HepG2 (cell line): ENCODE measurements at regions not wholly inside any gene's neighbourhood (a gene's known extent, or its start where the extent isn't known, plus 50 kb on each side); places are given as distances from the start of the nearest gene placed in this dataset.

Experiments
- ATAC-seq: fragments of 200-7000 bp; cut with Tn5 transposase; 3 replicates; pipeline ENCODE4 v1.9.1; 2020; ENCODE audit warnings: mild to moderate bottlenecking, moderate library complexity
- BruUV-seq: library from RNA; stranded (reverse); fragments of 400-500 nt; replicated peaks from 2 replicates; lab custom pipeline; 2021; lab: Mats Ljungman, UMichigan
- CTCF ChIA-PET: fragments of 300-600 bp; formaldehyde crosslinking; extraction: SDS; loops from one replicate; lab custom pipeline; 2021; ENCODE audit warnings: low total read pairs, inconsistent platforms, low intra/inter-chr PET ratio; lab: Yijun Ruan, JAX
- POLR2A ChIA-PET: fragments of 350-600 bp; sonication (Branson Sonifier 250); formaldehyde crosslinking; loops from one replicate; lab custom pipeline; 2020; ENCODE audit warnings: antibody characterized with exemption, inconsistent platforms; lab: Yijun Ruan, JAX
- DNase-seq: peaks from one replicate; pipeline ENCODE4 v3.0.0-alpha.2; 2015; ENCODE audit warnings: low spot score
- FAIRE-seq: peaks from 3 replicates; lab custom pipeline; 2011; peaks lifted over from hg19 to GRCh38; lab: Jason Lieb, UNC
- H2AFZ ChIP-seq: one replicate; pipeline ENCODE4 v1.6.1; 2011; ENCODE audit warnings: low read length, inconsistent platforms
- H3K27ac ChIP-seq: fragments of 300-600 bp; 3 replicates; pipeline ENCODE4 v1.8.0; 2011; ENCODE audit warnings: mixed run types, mild to moderate bottlenecking, mixed read lengths, low read length, inconsistent platforms; ENCODE audit not compliant: insufficient read depth; ENCODE audit errors: extremely low read length
- H3K27me3 ChIP-seq, 2 experiments: fragments of 200-600 bp in 1 of 2; 2 replicates in 1 of 2; 3 replicates in 1 of 2; pipeline versions ENCODE4 v1.6.0 to v1.8.0; 2011; ENCODE audit warnings: low read length in 2 of 2, mild to moderate bottlenecking in 2 of 2, moderate library complexity in 2 of 2, inconsistent platforms in 1 of 2; ENCODE audit not compliant: insufficient read depth in 2 of 2, control insufficient read depth in 1 of 2
- H3K36me3 ChIP-seq, 2 experiments: fragments of 200-600 bp in 1 of 2; replicated peaks in 1 of 2; 2 replicates in 1 of 2; 3 replicates in 1 of 2; pipeline versions ENCODE4 v1.5.1 to v1.8.0; 2011; ENCODE audit warnings: low read length in 2 of 2, inconsistent platforms in 1 of 2; ENCODE audit not compliant: insufficient read depth in 2 of 2, control insufficient read depth in 1 of 2
- H3K4me1 ChIP-seq: 2 replicates; pipeline ENCODE4 v1.5.1; 2012; ENCODE audit warnings: low read length, inconsistent platforms; ENCODE audit not compliant: insufficient read depth
- H3K4me2 ChIP-seq: 2 replicates; pipeline ENCODE4 v1.6.0; 2011; ENCODE audit warnings: low read depth, low read length, inconsistent platforms
- H3K4me3 ChIP-seq, 3 experiments: fragments of 200-600 bp in 1 of 3; sonication (generic), shearing (Covaris generic) in 1 of 3; replicated peaks in 1 of 3; 2 replicates each; pipeline ENCODE4 v1.5.1; 2011 to 2016; ENCODE audit warnings: low read length in 3 of 3, inconsistent platforms in 2 of 3, low read depth in 2 of 3, mild to moderate bottlenecking in 2 of 3, control low read depth in 1 of 3, mixed read lengths in 1 of 3; ENCODE audit not compliant: insufficient read depth in 1 of 3
- H3K79me2 ChIP-seq: one replicate; pipeline ENCODE4 v1.6.1; 2011; ENCODE audit warnings: low read length, inconsistent platforms; ENCODE audit not compliant: insufficient read depth
- H3K9ac ChIP-seq: 2 replicates; pipeline ENCODE4 v1.6.0; 2011; ENCODE audit warnings: mild to moderate bottlenecking, low read depth, low read length, inconsistent platforms; ENCODE audit not compliant: insufficient read depth
- H3K9me3 ChIP-seq: 2 replicates; pipeline ENCODE4 v1.5.1; 2012; ENCODE audit warnings: mild to moderate bottlenecking, low read length
- H4K20me1 ChIP-seq: 2 replicates; pipeline ENCODE4 v1.6.0; 2011; ENCODE audit warnings: inconsistent platforms, mild to moderate bottlenecking, low read length, moderate library complexity; ENCODE audit not compliant: insufficient read depth
- AGO2 ChIP-seq: fragments of 200-400 bp; formaldehyde crosslinking; optimal IDR thresholded peaks from 2 replicates; pipeline ENCODE3; 2017; ENCODE audit warnings: mild to moderate bottlenecking, low read depth, low read length, moderate library complexity
- ELF3 ChIP-seq: IDR thresholded peaks from 2 replicates; pipeline ENCODE4 v1.6.1; 2016; ENCODE audit warnings: missing genetic modification reagents, missing compliant biosample characterization
- HMG20A ChIP-seq: IDR thresholded peaks from 2 replicates; pipeline ENCODE4 v1.6.1; 2016; ENCODE audit warnings: borderline replicate concordance
- KLF13 ChIP-seq: sonication (generic); formaldehyde crosslinking; IDR thresholded peaks from 2 replicates; pipeline ENCODE4 v1.4.0; 2020; ENCODE audit warnings: mild to moderate bottlenecking, missing genetic modification reagents
- KMT2B ChIP-seq: IDR thresholded peaks from 2 replicates; pipeline ENCODE4 v1.6.1; 2016; ENCODE audit warnings: missing genetic modification reagents, missing compliant biosample characterization
- NCOA5 ChIP-seq: sonication (generic); formaldehyde crosslinking; IDR thresholded peaks from 2 replicates; pipeline ENCODE4 v1.4.0; 2020; ENCODE audit warnings: missing genetic modification reagents
- RFX3 ChIP-seq: IDR thresholded peaks from 2 replicates; pipeline ENCODE4 v1.6.1; 2016; ENCODE audit warnings: missing biosample characterization, missing genetic modification reagents
- SMARCE1 ChIP-seq: fragments of 450-650 bp; IDR thresholded peaks from 2 replicates; pipeline ENCODE4 v1.6.1; 2017; ENCODE audit warnings: borderline replicate concordance
- ZFX ChIP-seq: sonication (generic); formaldehyde crosslinking; IDR thresholded peaks from 2 replicates; pipeline ENCODE4 v1.4.0; 2020; ENCODE audit warnings: mild to moderate bottlenecking, low read depth, missing genetic modification reagents, moderate library complexity
- ZNF224 ChIP-seq: sonication (generic); formaldehyde crosslinking; IDR thresholded peaks from 2 replicates; pipeline ENCODE4 v1.5.0; 2020; ENCODE audit warnings: mild to moderate bottlenecking, missing genetic modification reagents
- ZNF230 ChIP-seq: sonication (generic); formaldehyde crosslinking; IDR thresholded peaks from 2 replicates; pipeline ENCODE4 v1.4.0; 2020; ENCODE audit warnings: mild to moderate bottlenecking, missing genetic modification reagents
- ZNF232 ChIP-seq: sonication (generic); formaldehyde crosslinking; IDR thresholded peaks from 2 replicates; pipeline ENCODE4 v1.4.0; 2020; ENCODE audit warnings: missing genetic modification reagents, borderline replicate concordance
- ZNF552 ChIP-seq: sonication (generic); formaldehyde crosslinking; IDR thresholded peaks from 2 replicates; pipeline ENCODE4 v1.9.0; 2022; ENCODE audit warnings: missing genetic modification reagents, mild to moderate bottlenecking, borderline replicate concordance
- ZSCAN9 ChIP-seq: IDR thresholded peaks from 2 replicates; pipeline ENCODE4 v1.6.1; 2016; ENCODE audit warnings: borderline replicate concordance
- WGBS: methylation state at CpG from one replicate; pipeline ENCODE4 v1.1.6; 2017; ENCODE audit warnings: low lambda C conversion rate; 5-methylcytosine and 5-hydroxymethylcytosine counted together
- in situ Hi-C: cut with HindIII; loops from 2 replicates; pipeline ENCODE4 v1.10.0; 2017; ENCODE audit warnings: low pct_unique_long_range_greater_than_20kb; ENCODE audit not compliant: extremely low pct_ligation_motif_present
- intact Hi-C: fragments of 100-400 bp; cut with micrococcal nuclease; formaldehyde crosslinking; loops from one replicate; pipeline ENCODE4 v1.10.0; 2022; ENCODE audit not compliant: unreplicated experiment
- TF ChIP-seq, protein P1 (sequence below): sonication (generic); formaldehyde crosslinking; IDR thresholded peaks from 2 replicates; pipeline ENCODE4 v1.5.1; 2020; ENCODE audit warnings: missing genetic modification reagents, mild to moderate bottlenecking, borderline replicate concordance

DNA sequence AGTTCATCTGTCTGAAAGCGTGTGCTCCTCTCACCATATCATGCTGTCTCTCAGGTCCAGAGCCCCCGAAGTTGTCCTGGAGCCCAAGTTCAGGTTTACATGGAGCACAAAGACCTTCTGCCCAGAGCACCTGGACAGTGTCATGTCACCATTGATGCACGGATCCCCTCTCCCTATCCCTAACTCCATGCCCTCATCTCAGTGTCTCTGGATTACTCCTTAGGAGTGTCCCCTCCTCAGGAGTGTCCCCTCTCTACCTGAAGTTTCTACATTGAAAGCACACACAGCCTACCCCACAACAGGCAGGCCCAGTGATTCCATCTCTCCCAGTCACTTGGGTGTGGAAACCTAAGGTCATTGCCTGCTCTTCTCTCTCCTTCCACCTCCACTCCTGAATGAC is 144.1 kb upstream of the NCKAP5 start:
- DNase-seq (no peak), ATAC-seq (no peak), FAIRE-seq (no peak)
- Histone ChIP-seq H3K9ac (no peak overlapping the region), H3K4me2 (no peak overlapping the region), H3K27me3 (no peaks in the 10 kb centered on the region), H3K9me3 (peaks cover 8% of the 10 kb centered on the region), H4K20me1 (no peaks in the 10 kb centered on the region), H3K36me3 (no peaks in the 10 kb centered on the region), H3K27ac (no peak overlapping the region), H3K79me2 (no peaks in the 10 kb centered on the region), H3K4me3 (no peak overlapping the region), H2AFZ (no peak overlapping the region), H3K4me1 (no peaks in the 10 kb centered on the region)
- intact Hi-C loops (no loop called here), in situ Hi-C loops (no loop called here)
- no peak for TF ChIP-seq RFX3 (CRISPR knock-in tag)
- TF ChIP-seq, protein P1, sequence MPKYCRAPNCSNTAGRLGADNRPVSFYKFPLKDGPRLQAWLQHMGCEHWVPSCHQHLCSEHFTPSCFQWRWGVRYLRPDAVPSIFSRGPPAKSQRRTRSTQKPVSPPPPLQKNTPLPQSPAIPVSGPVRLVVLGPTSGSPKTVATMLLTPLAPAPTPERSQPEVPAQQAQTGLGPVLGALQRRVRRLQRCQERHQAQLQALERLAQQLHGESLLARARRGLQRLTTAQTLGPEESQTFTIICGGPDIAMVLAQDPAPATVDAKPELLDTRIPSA (CRISPR knock-in tag): no peak
- no peak for TF ChIP-seq ZNF230 (CRISPR knock-in tag)
- TF ChIP-seq ELF3 (CRISPR knock-in tag): no peak
- no peak for TF ChIP-seq HMG20A (CRISPR knock-in tag)
- no peak for TF ChIP-seq KMT2B
- TF ChIP-seq ZNF552: no peak
- TF ChIP-seq ZFX (CRISPR knock-in tag): no peak
- TF ChIP-seq ZNF232 (CRISPR knock-in tag): no peak
- no peak for TF ChIP-seq ZSCAN9 (CRISPR knock-in tag)
- no peak for TF ChIP-seq KLF13 (CRISPR knock-in tag)
- TF ChIP-seq ZNF224: no peak
- no peak for TF ChIP-seq AGO2
- no peak for TF ChIP-seq SMARCE1
- no peak for TF ChIP-seq NCOA5 (CRISPR knock-in tag)
- no TSS peak for BruUV-seq
- POLR2A ChIA-PET: no interaction called here
- CTCF ChIA-PET: no interaction called here
- WGBS: 11% methylated on average over 2 of the region's 3 CpGs
